Prostate gland (tissue), 2 donors: ENCODE measurements at regions not wholly inside any gene's neighbourhood (a gene's known extent, or its start where the extent isn't known, plus 50 kb on each side); places are given as distances from the start of the nearest gene placed in this dataset.

Experiments used
- CTCF ChIP-seq, 4 experiments: fragments of 200-600 bp in 2 of 4; fragments of 450-650 bp in 2 of 4; sonication (generic) in 2 of 4; IDR thresholded peaks; 1 replicate in 3 of 4; 2 replicates in 1 of 4; pipeline ENCODE4 v1.5.1; 2016 to 2019; ENCODE audit warnings: antibody characterized with exemption in 4 of 4, mild to moderate bottlenecking in 2 of 4, moderate library complexity in 2 of 4
- POLR2A ChIP-seq: fragments of 450-650 bp; IDR thresholded peaks from one replicate; pipeline ENCODE4 v1.6.1; 2016; ENCODE audit warnings: antibody characterized with exemption, mild to moderate bottlenecking
- POLR2AphosphoS5 ChIP-seq: sonication (generic); formaldehyde crosslinking; IDR thresholded peaks from one replicate; pipeline ENCODE4 v1.6.1; 2017; ENCODE audit warnings: antibody characterized with exemption

- TF ChIP-seq CTCF (IDR thresholded peaks at IDR 0.05) (no peak), POLR2A (no peak), POLR2AphosphoS5 (no peak)
Observed at GRCh38 chr4:125482822-125483221, 168.1 kb downstream of the FAT4 start.
